Fibroblast of the conjunctiva (primary cell): ENCODE measurements at regions not wholly inside any gene's neighbourhood (a gene's known extent, or its start where the extent isn't known, plus 50 kb on each side); places are given as distances from the start of the nearest gene placed in this dataset.

ENCODE experiments used
- DNase-seq: peaks from one replicate; pipeline ENCODE4 v3.0.0-alpha.2; 2010; ENCODE audit warnings: low read depth

- DNase-seq, result no peak
These were observed 564.5 kb downstream of the FGF9 start for GRCh38 chr13:22235285-22235949.

GRCh38 chr13:22235950-22236290, 565.0 kb downstream of the FGF9 start:
- no peak for DNase-seq

- no peak for DNase-seq
These were observed 567.4 kb downstream of the FGF9 start for GRCh38 chr13:22238269-22238668.

- no peak for DNase-seq
These were observed 569.8 kb downstream of the FGF9 start for GRCh38 chr13:22240716-22241115.

- DNase-seq, result no peak
These were observed 572.7 kb downstream of the FGF9 start for GRCh38 chr13:22243469-22244163.

GRCh38 chr13:22252281-22252830, 581.5 kb downstream of the FGF9 start:
- DNase-seq, result no peak

GRCh38 chr13:22253107-22253506, 582.2 kb downstream of the FGF9 start:
- DNase-seq, result no peak

- DNase-seq, result no peak
These were observed 585.3 kb downstream of the FGF9 start for GRCh38 chr13:22256111-22256639.

GRCh38 chr13:22262001-22262885, 591.4 kb downstream of the FGF9 start:
- no peak for DNase-seq

- no peak for DNase-seq
These were observed 592.3 kb downstream of the FGF9 start for GRCh38 chr13:22263185-22263584.

GRCh38 chr13:22265563-22265962, 594.7 kb downstream of the FGF9 start:
- no peak for DNase-seq

- no peak for DNase-seq
These were observed 600.0 kb downstream of the FGF9 start for GRCh38 chr13:22270881-22271280.

GRCh38 chr13:22271903-22272302, 601.0 kb downstream of the FGF9 start:
- no peak for DNase-seq

- DNase-seq, result no peak
These were observed 604.5 kb downstream of the FGF9 start for GRCh38 chr13:22275393-22275792.

- no peak for DNase-seq
These were observed 605.7 kb downstream of the FGF9 start for GRCh38 chr13:22276616-22277015.

- no peak for DNase-seq
These were observed 607.6 kb downstream of the FGF9 start for GRCh38 chr13:22278336-22278929.

- no peak for DNase-seq
These were observed 615.0 kb downstream of the FGF9 start for GRCh38 chr13:22285867-22286266.

- DNase-seq, result no peak
These were observed 615.5 kb downstream of the FGF9 start for GRCh38 chr13:22286338-22286737.

- no peak for DNase-seq
These were observed 616.6 kb downstream of the FGF9 start for GRCh38 chr13:22287343-22287920.

- DNase-seq, result no peak
These were observed 617.6 kb downstream of the FGF9 start for GRCh38 chr13:22288496-22288895.

- no peak for DNase-seq
These were observed 618.8 kb downstream of the FGF9 start for GRCh38 chr13:22289711-22290110.

GRCh38 chr13:22298530-22298929, 627.7 kb downstream of the FGF9 start:
- no peak for DNase-seq
